ENCODE measurements at regions not wholly inside any gene's neighbourhood (a gene's known extent, or its start where the extent isn't known, plus 50 kb on each side); places are given as distances from the start of the nearest gene placed in this dataset.

GRCh38 chr2:217478831-217479455, 523.9 kb downstream of the TNS1 start:
- H3K4me3 ChIP-seq: no peak overlapping the region
- DNase-seq (ENCODE audit: low spot score): no peak
- TF ChIP-seq, protein P1, sequence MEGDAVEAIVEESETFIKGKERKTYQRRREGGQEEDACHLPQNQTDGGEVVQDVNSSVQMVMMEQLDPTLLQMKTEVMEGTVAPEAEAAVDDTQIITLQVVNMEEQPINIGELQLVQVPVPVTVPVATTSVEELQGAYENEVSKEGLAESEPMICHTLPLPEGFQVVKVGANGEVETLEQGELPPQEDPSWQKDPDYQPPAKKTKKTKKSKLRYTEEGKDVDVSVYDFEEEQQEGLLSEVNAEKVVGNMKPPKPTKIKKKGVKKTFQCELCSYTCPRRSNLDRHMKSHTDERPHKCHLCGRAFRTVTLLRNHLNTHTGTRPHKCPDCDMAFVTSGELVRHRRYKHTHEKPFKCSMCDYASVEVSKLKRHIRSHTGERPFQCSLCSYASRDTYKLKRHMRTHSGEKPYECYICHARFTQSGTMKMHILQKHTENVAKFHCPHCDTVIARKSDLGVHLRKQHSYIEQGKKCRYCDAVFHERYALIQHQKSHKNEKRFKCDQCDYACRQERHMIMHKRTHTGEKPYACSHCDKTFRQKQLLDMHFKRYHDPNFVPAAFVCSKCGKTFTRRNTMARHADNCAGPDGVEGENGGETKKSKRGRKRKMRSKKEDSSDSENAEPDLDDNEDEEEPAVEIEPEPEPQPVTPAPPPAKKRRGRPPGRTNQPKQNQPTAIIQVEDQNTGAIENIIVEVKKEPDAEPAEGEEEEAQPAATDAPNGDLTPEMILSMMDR (IDR thresholded peaks at IDR 0.05): no peak
- H3K27ac ChIP-seq: no peak overlapping the region

DNA sequence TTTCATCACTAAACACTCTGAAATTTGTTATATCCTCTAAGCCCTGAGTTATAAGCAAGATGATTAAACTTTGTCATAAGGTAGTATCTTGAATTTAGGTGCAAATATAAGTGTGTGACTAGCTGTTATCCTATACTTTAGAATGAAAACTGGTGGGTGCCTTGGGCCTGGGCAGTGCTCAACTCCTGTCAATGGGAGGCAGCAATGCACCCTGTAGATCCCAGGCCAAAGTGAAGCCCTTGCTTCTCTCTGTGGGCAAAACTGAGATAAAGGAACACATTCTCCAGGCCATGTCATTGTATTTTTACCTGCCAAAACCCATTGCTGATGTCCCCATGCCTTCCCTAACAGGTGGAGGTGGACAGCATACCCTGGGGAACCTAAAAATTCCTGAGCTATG, 525.2 kb downstream of the TNS1 start:
- Histone ChIP-seq H3K27ac (no peak overlapping the region), H3K4me3 (no peak overlapping the region)
- TF ChIP-seq, protein P1 (IDR thresholded peaks at IDR 0.05): no peak
- no peak for DNase-seq (ENCODE audit: low spot score)

- no peak overlapping the region for H3K4me3 ChIP-seq
- no peak overlapping the region for H3K27ac ChIP-seq
- DNase-seq (ENCODE audit: low spot score): no peak
These were observed 527.0 kb downstream of the TNS1 start for GRCh38 chr2:217475791-217476190.

DNA sequence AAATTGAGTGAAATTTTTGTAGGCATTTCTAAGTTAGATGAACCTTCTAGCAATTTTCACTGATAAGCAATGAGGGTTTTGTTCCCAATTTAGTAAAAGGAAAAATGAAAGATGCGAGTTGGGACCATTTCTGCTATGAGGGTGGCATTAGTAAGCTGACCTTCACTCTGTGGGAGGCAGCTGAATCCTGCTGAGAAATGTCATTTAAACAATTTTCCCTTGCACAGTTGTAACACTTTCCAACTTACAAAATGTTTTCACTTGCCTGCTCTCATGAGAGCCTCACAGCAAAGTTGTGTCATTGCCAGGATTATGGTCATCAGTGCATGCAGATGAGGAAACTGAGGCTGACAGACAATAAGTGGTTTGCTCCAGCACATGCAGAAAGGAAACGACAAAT, 527.7 kb downstream of the TNS1 start:
- TF ChIP-seq, protein P1 (IDR thresholded peaks at IDR 0.05): no peak
- Histone ChIP-seq H3K27ac (no peak overlapping the region), H3K4me3 (no peak overlapping the region)
- DNase-seq (ENCODE audit: low spot score): no peak

More at GRCh38 chr2:217475791-217476190, 527.0 kb downstream of the TNS1 start:
- TF ChIP-seq, protein P1 (IDR thresholded peaks at IDR 0.05): no peak

DNA sequence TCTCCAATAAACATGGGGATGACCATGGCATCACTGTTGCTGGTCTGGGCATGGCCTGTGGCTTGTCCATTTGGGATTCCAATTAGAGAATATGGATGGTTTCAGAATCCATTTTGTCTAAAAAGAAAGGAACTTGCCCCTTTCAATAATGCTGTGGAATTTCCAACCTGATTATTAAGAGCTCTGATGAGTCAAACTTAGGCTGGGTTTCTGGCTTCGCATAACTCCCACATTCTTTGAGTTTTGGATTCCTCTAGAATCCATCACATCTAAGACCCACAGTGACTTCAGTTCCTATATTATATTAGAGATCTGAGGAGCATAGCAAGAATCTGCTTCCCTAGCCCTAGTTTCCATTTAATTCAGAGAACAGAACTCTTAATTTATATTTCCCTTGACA, 531.5 kb downstream of the TNS1 start:
- no peak for DNase-seq (ENCODE audit: low spot score)
- TF ChIP-seq, protein P1 (IDR thresholded peaks at IDR 0.05): no peak
- H3K4me3 ChIP-seq: no peak overlapping the region
- H3K27ac ChIP-seq: no peak overlapping the region

DNA sequence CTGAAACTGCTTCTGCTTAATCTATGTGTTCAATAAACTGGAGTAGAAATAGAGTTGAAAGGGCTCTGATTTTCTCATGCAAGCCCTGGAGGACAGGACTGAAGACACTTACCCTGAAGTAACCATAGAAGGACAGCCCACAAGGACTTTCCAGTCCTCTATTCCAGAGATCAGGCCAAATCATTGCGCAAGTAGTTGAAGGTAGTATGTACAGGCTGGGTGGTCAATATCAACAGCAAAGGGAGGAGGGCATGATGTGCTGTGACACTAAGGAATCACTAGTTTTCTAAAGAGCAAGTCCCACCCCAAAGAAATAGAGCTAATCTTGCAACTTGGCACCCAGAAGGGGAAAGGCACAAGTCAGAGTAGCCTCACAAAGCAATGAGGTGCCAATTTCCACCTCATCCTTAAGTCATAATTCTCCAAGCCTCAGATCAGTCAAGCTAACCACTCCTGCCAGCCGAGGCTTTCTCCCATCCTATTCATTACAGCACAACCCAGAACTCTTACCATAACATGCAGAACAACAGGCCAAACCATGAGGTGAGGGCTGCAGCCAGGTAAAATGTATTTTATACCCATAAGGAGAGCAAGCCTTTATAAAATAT, 533.5 kb downstream of the TNS1 start:
- DNase-seq (ENCODE audit: low spot score): no peak
- H3K4me3 ChIP-seq: no peak overlapping the region
- TF ChIP-seq, protein P1 (IDR thresholded peaks at IDR 0.05): no peak
- H3K27ac ChIP-seq: no peak overlapping the region

Data from coronary artery (tissue), 2 donors.